Body of pancreas (tissue), 4 donors: ENCODE measurements at regions not wholly inside any gene's neighbourhood (a gene's known extent, or its start where the extent isn't known, plus 50 kb on each side); places are given as distances from the start of the nearest gene placed in this dataset.

Experiments
- ATAC-seq: fragments of 150-250 bp; one replicate; pipeline ENCODE4 v1.9.1; 2016
- DNase-seq, 4 donors: peaks; one replicate each; pipeline ENCODE4 v3.0.0-alpha.2; 2019
- H3K27ac ChIP-seq, 4 donors: fragments of 200-600 bp; sonication (generic); 1 replicate in 3 of 4; 2 replicates in 1 of 4; pipeline versions ENCODE4 v1.5.1 to v1.6.1; 2016 to 2019; ENCODE audit warnings: mild to moderate bottlenecking in 1 of 4, mixed read lengths in 1 of 4, moderate library complexity in 1 of 4
- H3K27me3 ChIP-seq, 2 donors: fragments of 200-600 bp; sonication (generic); one replicate each; pipeline ENCODE4 v1.6.0; 2016; ENCODE audit warnings: mild to moderate bottlenecking in 1 of 2
- H3K36me3 ChIP-seq, 2 donors: fragments of 200-600 bp; sonication (generic); replicated peaks in 1 of 2; 2 replicates each; pipeline ENCODE4 v1.5.1; 2016; ENCODE audit warnings: low read depth in 2 of 2; ENCODE audit not compliant: insufficient read depth in 1 of 2
- H3K4me1 ChIP-seq: fragments of 200-600 bp; sonication (generic); one replicate; pipeline ENCODE4 v1.6.0; 2016
- H3K4me3 ChIP-seq, 2 donors: fragments of 200-600 bp; sonication (generic); 1 replicate in 1 of 2; 2 replicates in 1 of 2; pipeline ENCODE4 v1.5.1; 2016 to 2019
- H3K9me3 ChIP-seq, 3 donors: fragments of 200-600 bp; sonication (generic); 1 replicate in 2 of 3; 2 replicates in 1 of 3; pipeline ENCODE4 v1.5.1; 2016
- POLR2A ChIP-seq, 3 donors: fragments of 450-650 bp; IDR thresholded peaks; one replicate each; pipeline ENCODE4 v1.6.1; 2016; ENCODE audit warnings: antibody characterized with exemption in 3 of 3, mild to moderate bottlenecking in 2 of 3
- WGBS, 2 donors: methylation state at CpG; one replicate each; pipeline ENCODE4 v1.1.5; 2017; 5-methylcytosine and 5-hydroxymethylcytosine counted together
- intact Hi-C: fragments of 100-400 bp; cut with DNase I; formaldehyde crosslinking; loops from one replicate; pipeline ENCODE4 v1.15.1; 2023
- TF ChIP-seq, protein P1 (sequence below), 7 experiments: fragments of 450-650 bp in 4 of 7; fragments of 200-600 bp in 3 of 7; sonication (generic) in 3 of 7; IDR thresholded peaks; one replicate each; pipeline ENCODE4 v1.5.1; 2016 to 2019; ENCODE audit warnings: antibody characterized with exemption in 7 of 7

DNA sequence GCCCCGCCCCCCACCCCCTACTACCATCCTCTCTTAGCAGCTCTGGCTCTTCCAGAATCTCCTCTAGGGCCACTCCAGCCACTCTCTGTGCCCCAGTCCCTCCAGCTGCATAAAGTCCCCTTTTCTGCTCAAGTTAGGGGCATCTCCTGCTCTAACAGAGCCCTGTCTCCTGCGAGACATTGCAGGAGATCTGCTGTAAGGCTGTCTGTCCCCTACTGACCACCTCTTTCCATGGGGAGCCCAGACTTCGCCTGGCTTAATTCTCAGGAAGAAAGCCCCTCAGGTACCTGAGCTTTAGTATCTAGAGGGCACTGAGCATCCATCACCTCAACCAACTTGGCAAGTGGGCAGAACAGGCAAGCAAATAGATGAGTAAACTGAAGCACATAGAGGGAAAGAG is 200.7 kb upstream of the ZMIZ1 start:
- Histone ChIP-seq H3K27ac (no peak overlapping the region), H3K36me3 (no peaks in the 10 kb centered on the region), H3K27me3 (no peaks in the 10 kb centered on the region), H3K4me1 (no peaks in the 10 kb centered on the region), H3K4me3 (no peak overlapping the region), H3K9me3 (no peaks in the 10 kb centered on the region)
- ATAC-seq (no peak), DNase-seq (no peak)
- TF ChIP-seq POLR2A (IDR thresholded peaks at IDR 0.05) = no peak
- TF ChIP-seq, protein P1, sequence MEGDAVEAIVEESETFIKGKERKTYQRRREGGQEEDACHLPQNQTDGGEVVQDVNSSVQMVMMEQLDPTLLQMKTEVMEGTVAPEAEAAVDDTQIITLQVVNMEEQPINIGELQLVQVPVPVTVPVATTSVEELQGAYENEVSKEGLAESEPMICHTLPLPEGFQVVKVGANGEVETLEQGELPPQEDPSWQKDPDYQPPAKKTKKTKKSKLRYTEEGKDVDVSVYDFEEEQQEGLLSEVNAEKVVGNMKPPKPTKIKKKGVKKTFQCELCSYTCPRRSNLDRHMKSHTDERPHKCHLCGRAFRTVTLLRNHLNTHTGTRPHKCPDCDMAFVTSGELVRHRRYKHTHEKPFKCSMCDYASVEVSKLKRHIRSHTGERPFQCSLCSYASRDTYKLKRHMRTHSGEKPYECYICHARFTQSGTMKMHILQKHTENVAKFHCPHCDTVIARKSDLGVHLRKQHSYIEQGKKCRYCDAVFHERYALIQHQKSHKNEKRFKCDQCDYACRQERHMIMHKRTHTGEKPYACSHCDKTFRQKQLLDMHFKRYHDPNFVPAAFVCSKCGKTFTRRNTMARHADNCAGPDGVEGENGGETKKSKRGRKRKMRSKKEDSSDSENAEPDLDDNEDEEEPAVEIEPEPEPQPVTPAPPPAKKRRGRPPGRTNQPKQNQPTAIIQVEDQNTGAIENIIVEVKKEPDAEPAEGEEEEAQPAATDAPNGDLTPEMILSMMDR (IDR thresholded peaks at IDR 0.05) = no peak
- 86 to 98% methylated on average over 3 of the region's 3 CpGs for WGBS, 2 donors
- intact Hi-C loops = no loop called here

DNA sequence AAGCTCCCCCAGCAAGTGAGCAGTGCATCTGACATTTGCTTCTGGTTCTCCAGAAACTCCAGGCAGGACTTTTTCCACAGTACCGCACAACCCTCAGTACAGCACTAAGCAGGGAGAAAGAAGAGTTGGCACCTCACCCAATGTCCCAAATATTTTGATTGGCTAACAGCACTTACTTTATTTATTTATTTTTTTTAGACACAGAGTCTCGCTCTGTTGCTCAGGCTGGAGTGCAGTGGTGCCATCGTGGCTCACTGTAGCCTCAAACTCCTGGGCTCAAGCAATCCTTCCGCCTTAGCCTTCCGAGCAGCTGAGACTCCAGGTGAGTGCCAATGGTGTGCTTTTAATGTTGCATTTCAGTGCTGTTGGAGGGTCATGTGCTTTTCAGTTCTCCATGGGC is 200.3 kb upstream of the ZMIZ1 start:
- WGBS, 2 donors = 86 to 89% methylated on average over 5 of the region's 5 CpGs
- Histone ChIP-seq H3K4me3 (no peak overlapping the region), H3K36me3 (no peaks in the 10 kb centered on the region), H3K4me1 (no peaks in the 10 kb centered on the region), H3K27me3 (no peaks in the 10 kb centered on the region), H3K27ac (no peak overlapping the region), H3K9me3 (no peaks in the 10 kb centered on the region)
- intact Hi-C loops = no loop called here
- TF ChIP-seq, protein P1 (IDR thresholded peaks at IDR 0.05) = no peak
- TF ChIP-seq POLR2A (IDR thresholded peaks at IDR 0.05) = no peak
- ATAC-seq (no peak), DNase-seq (no peak)

DNA sequence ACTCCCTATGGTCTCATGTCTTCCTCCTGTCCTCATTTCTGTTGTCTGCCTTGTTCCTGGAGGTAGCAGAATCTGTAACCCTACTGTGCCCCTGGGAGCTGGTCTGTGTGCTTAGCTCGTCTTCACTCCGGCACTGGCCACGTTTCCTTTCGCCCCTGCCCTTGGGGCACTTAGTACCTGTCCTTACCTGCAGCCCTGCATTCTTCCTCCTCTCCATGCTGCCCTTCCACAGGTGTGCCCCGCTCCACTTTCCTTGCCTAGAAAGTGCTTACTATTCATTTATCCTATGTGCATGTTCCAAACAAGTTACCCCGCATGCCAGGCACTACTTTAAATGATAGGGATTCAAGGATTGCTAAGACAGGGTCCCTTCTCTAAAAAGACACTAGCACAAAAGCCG is 199.9 kb upstream of the ZMIZ1 start:
- ATAC-seq (no peak), DNase-seq (no peak)
- H3K4me1 ChIP-seq = no peaks in the 10 kb centered on the region
- WGBS, 2 donors = 87 to 96% methylated on average over 7 of the region's 7 CpGs
- no peaks in the 10 kb centered on the region for H3K9me3 ChIP-seq
- no peak for TF ChIP-seq POLR2A (IDR thresholded peaks at IDR 0.05)
- TF ChIP-seq, protein P1 (IDR thresholded peaks at IDR 0.05) = no peak
- no peak overlapping the region for H3K27ac ChIP-seq
- H3K36me3 ChIP-seq = no peaks in the 10 kb centered on the region
- H3K4me3 ChIP-seq = no peak overlapping the region
- H3K27me3 ChIP-seq = no peaks in the 10 kb centered on the region
- intact Hi-C loops = no loop called here

DNA sequence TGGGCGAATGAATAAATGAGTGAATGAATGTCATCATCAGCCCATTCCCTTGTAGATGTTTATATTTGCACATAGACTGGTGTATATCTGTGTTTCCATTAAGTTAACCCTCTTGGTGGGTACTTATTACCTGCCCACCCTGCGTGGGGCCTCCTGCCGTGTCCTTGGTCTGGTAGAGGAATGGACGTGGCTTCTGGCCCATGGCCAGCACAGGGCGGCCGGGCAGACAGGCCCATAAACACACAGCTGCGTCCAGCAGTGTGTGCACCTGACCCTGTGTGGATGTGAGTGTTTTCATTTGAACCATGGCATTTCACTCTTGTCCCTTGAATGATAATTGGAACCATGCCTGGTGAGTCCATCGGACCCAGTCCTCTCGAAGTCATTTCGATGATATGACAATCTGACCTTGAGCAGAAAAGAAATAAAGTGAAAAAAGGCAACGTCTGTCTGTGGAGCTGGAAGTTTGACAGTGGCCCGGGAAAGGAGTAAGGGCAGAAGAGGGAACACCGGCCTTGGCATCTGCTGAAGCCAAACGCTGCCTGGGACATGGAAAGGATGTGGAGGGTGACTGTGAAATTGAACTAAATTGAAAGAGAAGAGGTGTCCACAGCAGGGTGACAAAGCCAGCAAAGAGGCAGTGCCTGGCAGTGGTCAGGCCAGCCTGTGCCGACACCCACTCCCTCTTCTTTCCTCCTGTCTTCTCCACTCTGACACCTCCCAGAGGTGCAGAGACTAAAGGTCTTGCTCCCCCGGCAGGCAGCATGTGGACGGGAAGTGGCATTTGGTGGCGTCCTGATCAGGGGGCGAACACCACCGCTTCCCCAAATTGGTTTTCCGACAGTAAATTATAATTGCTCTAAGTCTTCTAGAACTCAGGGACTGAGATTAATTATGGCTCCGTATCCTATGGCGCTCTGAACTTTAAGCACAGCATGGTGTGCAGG is 199.0 kb upstream of the ZMIZ1 start:
- no peak for TF ChIP-seq POLR2A (IDR thresholded peaks at IDR 0.05)
- TF ChIP-seq, protein P1 (IDR thresholded peaks at IDR 0.05) = no peak
- intact Hi-C loops = no loop called here
- Histone ChIP-seq H3K4me3 (no peak overlapping the region), H3K4me1 (no peaks in the 10 kb centered on the region), H3K36me3 (no peaks in the 10 kb centered on the region), H3K9me3 (no peaks in the 10 kb centered on the region), H3K27me3 (no peaks in the 10 kb centered on the region), H3K27ac (no peak overlapping the region)
- 56% methylated on average over 23 of the region's 23 CpGs for WGBS, 2 donors
- ATAC-seq (no peak), DNase-seq (peak in 1 of 4 donors; percentile 27)

DNA sequence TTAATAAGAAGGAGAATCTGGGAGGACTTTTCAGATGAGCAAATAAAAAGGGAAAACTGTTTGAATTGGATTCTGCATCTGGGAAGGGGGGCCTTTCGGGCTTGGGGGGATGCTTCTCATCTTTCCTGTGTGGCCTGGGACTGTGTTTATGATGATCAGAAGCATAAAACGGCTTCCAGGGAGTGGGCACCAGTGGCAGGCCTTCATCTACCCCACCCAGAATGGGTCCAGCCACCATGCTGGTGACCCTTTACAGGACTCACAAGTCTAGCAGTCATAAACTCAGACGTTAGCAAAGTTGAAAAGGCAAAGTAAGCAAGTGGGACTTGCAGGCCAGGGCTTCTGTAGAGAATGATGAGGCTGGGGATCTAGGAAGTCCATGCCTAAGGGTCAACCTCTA is 198.3 kb upstream of the ZMIZ1 start:
- DNase-seq (no peak), ATAC-seq (no peak)
- Histone ChIP-seq H3K27me3 (no peaks in the 10 kb centered on the region), H3K4me1 (no peaks in the 10 kb centered on the region), H3K4me3 (no peak overlapping the region), H3K27ac (no peak overlapping the region), H3K36me3 (no peaks in the 10 kb centered on the region), H3K9me3 (no peaks in the 10 kb centered on the region)
- intact Hi-C loops = no loop called here
- 73 to 81% methylated on average over 3 of the region's 3 CpGs for WGBS, 2 donors
- TF ChIP-seq, protein P1 (IDR thresholded peaks at IDR 0.05) = no peak
- TF ChIP-seq POLR2A (IDR thresholded peaks at IDR 0.05) = no peak
